Retinal pigment epithelial cell (primary cell): ENCODE measurements at regions not wholly inside any gene's neighbourhood (a gene's known extent, or its start where the extent isn't known, plus 50 kb on each side); places are given as distances from the start of the nearest gene placed in this dataset.
"Not testable (repeated sequence)": the region's sequence is repeated elsewhere in the genome, so short reads cannot be mapped to it uniquely, and the experiment has no call there.

ENCODE experiments used
- DNase-seq: peaks from one replicate; pipeline ENCODE4 v3.0.0-alpha.2; 2010; ENCODE audit warnings: low read depth
- H3K4me3 ChIP-seq: 2 replicates; pipeline ENCODE4 v1.5.1; 2011; ENCODE audit warnings: mild to moderate bottlenecking, low read length, control low read depth, moderate library complexity
- TF ChIP-seq, protein P1 (sequence below): conservative IDR thresholded peaks from 2 replicates; pipeline ENCODE4 v1.5.1; 2011; ENCODE audit warnings: low read depth, low read length, control low read depth, inconsistent platforms

DNA sequence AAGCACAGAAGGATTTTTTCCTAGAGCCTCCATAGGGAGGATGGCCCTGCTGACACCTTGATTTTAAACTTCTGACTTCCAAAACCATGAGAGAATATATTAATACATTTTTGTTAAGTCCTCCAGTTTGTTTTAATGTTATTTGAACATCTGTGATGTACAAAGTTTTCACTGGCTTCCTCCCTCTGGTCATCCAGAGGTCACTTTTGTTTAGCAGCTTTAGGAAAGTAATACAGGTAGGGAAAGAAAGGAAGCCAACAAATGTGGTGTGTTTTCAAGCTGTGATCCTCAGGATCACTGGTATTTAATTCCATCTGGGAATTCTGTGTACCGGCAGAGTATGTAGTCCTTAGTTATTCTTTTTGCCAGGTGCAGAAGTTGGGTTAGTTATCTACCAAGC lies 488.8 kb upstream of the ATXN8OS start:
- DNase-seq = no peak
- H3K4me3 ChIP-seq = no peak overlapping the region
- TF ChIP-seq, protein P1, sequence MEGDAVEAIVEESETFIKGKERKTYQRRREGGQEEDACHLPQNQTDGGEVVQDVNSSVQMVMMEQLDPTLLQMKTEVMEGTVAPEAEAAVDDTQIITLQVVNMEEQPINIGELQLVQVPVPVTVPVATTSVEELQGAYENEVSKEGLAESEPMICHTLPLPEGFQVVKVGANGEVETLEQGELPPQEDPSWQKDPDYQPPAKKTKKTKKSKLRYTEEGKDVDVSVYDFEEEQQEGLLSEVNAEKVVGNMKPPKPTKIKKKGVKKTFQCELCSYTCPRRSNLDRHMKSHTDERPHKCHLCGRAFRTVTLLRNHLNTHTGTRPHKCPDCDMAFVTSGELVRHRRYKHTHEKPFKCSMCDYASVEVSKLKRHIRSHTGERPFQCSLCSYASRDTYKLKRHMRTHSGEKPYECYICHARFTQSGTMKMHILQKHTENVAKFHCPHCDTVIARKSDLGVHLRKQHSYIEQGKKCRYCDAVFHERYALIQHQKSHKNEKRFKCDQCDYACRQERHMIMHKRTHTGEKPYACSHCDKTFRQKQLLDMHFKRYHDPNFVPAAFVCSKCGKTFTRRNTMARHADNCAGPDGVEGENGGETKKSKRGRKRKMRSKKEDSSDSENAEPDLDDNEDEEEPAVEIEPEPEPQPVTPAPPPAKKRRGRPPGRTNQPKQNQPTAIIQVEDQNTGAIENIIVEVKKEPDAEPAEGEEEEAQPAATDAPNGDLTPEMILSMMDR = no peak

DNA sequence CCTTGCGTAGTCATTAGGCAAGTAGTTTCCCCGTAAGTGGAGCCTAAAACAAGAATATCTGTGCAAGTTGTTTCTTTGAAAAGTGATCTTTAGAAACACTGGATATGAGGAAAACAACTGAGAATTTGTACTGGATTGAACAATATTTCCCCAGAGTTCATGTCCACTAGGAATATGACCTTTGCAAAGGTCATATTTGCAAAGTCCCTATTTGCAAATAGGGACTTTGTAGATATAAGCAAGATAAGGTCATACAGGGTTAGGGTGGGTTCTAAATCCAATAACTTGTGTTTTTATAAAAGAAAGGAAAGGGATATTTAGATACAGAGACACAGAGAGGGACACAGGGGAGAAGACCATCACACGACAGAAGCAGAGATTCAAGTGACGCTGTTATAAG lies 489.2 kb upstream of the ATXN8OS start:
- TF ChIP-seq, protein P1 = no peak
- no peak for DNase-seq

DNA sequence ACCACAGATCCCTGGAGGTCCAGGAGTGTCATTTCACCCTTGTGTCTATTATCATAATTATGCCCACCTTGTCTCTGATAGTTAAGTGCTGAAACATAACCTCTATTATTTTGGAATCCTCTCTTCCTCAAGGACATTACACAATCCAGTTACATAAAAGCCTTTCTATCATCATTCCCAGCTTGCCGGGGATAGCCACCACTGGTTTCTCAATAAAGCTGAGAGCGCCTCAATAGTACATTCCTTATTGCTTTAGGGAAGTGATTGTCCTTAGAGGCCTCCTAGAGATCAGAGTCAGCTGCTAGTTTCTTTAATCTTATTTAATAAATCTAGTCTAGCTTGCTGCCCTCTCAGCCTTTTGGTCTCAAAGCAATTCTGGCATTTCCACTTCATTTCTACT lies 490.0 kb upstream of the ATXN8OS start:
- no peak for DNase-seq
- TF ChIP-seq, protein P1 = no peak

More for the DNA sequence above, 489.2 kb upstream of the ATXN8OS start:
- H3K4me3 ChIP-seq = no peak overlapping the region

DNA sequence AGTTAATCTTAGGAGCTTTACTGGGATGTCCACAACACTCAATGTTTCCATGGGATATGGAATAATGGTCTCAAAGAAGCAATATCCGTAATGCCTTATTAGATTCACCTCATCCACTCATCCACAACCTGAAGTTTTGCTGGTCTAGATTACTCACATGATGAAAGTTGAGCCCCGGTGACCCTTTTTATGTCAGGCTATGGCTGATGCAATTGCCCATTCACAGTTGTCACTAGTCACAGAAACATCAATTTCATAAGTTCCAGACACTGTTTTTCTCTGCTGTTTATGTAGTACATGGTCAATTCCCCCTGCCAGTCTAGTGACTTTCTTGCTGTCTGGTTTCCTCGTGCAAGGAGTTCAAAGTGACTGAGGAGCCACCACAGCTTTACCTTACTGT lies 491.2 kb upstream of the ATXN8OS start:
- H3K4me3 ChIP-seq = no peak overlapping the region
- DNase-seq = no peak
- TF ChIP-seq, protein P1 = no peak

More for the DNA sequence above, 490.0 kb upstream of the ATXN8OS start:
- H3K4me3 ChIP-seq = no peak overlapping the region

DNA sequence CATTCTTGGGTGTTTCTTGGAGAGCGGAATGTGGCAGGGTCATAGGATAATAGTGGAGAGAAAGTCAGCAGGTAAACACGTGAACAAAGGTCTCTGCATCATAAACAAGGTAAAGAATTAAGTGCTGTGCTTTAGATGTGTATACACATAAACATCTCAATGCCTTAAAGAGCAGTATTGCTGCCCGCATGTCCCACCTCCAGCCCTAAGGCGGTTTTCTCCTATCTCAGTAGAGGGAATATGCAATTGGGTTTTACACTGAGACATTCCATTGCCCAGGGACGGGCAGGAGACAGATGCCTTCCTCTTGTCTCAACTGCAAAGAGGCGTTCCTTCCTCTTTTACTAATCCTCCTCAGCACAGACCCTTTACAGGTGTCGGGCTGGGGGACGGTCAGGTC lies 492.6 kb upstream of the ATXN8OS start:
- H3K4me3 ChIP-seq, DNase-seq: not testable (repeated sequence)

DNA sequence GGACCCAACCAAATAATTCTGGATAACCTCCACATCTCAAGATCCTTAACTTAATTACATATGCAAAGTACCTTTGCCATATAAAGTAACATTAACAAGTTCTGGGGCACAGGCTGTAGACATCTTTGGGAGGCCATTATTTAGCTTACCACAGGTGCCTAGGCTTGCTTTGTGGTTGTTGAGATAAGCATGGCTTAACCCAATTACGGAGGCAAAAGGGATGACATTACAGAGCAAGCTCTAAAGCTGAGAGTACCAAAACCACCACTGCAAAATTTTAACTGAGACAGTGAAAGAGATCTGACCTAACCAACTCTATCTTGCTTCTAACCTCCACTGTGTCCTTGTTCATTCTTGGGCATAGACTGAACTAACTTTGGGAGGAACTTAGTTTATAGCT lies 502.9 kb upstream of the ATXN8OS start:
- DNase-seq = no peak
- TF ChIP-seq, protein P1 = no peak

DNA sequence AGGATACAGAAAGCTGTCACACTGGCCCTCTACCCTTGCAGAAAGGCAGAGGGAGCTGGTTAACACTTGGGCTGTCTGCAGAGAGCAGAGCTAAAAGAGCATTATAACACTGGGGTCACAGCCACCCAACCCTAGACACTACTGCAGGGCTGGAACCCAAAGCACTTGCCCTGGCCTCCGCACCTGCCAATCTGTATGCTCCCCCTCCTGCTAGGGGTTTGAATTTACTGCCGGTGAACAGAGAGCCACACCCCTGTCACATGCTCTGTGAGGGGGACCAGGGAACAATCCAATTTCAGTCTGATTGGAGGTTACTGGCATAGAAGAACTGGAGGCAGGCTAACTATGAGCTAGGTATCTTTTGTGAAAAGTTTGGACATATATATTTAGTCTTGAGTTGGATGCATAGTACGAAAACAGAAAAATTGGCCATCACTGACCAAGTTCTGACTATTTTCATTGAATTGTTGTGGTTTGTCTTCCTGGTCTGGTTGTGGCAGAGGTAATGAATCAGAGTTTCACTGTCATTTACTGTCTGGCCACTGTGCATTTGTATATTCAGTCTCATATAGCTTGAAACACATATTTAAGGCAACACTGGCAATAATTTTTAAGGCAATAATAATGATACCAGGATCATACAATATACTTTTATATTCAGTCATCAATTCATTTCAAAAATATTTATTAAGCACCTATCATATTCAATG lies 504.3 kb upstream of the ATXN8OS start:
- H3K4me3 ChIP-seq = no peak overlapping the region
- TF ChIP-seq, protein P1 = no peak
- no peak for DNase-seq

More for the DNA sequence above, 502.9 kb upstream of the ATXN8OS start:
- H3K4me3 ChIP-seq = no peak overlapping the region
